ENCODE measurements at regions not wholly inside any gene's neighbourhood (a gene's known extent, or its start where the extent isn't known, plus 50 kb on each side); places are given as distances from the start of the nearest gene placed in this dataset.

DNA sequence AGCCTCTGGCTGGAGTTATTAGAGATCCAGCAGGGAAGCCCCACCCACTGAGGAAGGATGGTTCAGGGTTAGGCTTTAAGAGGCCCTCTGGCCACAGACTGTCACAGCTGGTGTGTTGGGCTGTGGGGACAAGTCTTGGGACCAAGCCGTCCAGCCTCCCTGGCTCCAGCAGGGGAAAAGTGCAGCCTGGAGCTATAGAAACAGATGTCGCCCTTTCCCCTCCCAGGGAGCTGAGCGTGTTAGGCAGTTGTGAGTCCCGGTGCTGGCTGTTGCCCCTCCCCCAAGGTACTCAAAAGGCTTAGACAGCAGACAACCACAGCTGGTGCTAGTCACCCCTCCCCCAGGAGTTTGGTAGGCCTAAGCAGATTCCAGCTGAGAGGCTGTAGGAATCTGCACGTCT lies 143.4 kb downstream of the TMEM168 start:
- TF ChIP-seq, protein P1, sequence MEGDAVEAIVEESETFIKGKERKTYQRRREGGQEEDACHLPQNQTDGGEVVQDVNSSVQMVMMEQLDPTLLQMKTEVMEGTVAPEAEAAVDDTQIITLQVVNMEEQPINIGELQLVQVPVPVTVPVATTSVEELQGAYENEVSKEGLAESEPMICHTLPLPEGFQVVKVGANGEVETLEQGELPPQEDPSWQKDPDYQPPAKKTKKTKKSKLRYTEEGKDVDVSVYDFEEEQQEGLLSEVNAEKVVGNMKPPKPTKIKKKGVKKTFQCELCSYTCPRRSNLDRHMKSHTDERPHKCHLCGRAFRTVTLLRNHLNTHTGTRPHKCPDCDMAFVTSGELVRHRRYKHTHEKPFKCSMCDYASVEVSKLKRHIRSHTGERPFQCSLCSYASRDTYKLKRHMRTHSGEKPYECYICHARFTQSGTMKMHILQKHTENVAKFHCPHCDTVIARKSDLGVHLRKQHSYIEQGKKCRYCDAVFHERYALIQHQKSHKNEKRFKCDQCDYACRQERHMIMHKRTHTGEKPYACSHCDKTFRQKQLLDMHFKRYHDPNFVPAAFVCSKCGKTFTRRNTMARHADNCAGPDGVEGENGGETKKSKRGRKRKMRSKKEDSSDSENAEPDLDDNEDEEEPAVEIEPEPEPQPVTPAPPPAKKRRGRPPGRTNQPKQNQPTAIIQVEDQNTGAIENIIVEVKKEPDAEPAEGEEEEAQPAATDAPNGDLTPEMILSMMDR (IDR thresholded peaks at IDR 0.05): no peak
- TF ChIP-seq POLR2A (IDR thresholded peaks at IDR 0.05): no peak

Data from testis (tissue), 2 donors.